Fibroblast of skin of right quadriceps (primary cell): ENCODE measurements at regions not wholly inside any gene's neighbourhood (a gene's known extent, or its start where the extent isn't known, plus 50 kb on each side); places are given as distances from the start of the nearest gene placed in this dataset.
A peak's percentile ranks its signal among the peaks of the same experiment; 100 is the strongest.
"Not testable (repeated sequence)": the region's sequence is repeated elsewhere in the genome, so short reads cannot be mapped to it uniquely, and the experiment has no call there.

Source experiments
- DNase-seq: peaks from one replicate; pipeline ENCODE4 v3.0.0-alpha.2; 2013

DNA sequence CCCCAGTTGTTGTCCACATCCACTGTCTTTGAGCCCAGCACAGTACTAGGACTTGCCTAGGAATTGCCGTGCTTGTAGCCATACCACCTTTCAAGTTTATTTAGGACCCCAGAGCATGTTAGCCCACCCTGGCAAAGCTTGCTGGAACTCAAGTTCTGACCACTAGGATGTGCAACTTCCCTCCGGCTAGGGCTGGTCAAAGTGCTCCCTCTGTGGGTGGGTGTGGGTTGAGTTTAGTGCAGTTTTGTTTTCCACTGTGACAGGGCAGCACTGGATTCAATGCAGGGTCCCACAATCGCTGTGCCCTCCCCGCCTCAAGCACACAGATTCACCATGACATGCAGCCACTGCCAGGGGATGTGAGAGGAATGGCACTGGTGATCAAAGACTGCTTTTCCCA is 96.0 kb downstream of the RASGEF1B start:
- DNase-seq, result no peak

DNA sequence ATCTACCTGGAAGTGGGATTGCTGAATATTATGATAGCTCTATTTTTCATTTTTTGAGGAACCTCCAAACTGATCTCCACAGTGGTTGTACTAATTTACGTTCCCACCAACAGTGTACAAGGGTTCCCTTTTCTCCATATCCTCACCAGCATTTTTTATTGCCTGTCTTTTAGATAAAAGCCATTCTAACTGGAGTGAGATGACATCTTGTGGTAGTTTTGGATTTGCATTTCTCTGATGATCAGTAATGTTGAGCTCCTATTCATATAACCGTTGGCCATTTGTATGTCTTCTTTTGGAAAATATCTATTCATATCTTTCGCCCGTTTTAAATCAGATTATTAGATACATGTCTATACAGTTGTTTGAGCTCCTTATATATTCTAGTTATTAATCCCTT is 101.8 kb downstream of the RASGEF1B start:
- no peak for DNase-seq

DNA sequence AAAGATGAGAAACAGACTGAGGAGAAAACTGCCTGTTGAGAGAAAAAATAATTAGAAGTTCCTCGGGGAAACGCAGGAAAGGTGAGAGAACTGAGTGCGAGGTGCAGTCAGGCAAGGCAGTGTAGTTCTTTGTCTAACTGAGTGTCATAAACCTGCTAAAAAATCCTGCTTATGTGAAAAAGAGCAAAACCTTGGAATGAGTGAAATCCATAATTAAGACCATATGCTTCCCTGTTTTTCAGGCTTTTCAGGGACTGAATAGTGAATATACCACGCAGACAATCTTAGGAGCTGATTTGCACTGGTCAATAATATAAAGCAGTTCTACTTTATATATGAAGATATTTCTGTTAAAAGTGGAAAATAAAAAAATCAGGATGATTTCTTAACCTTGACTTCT is 104.9 kb downstream of the RASGEF1B start:
- DNase-seq, result peak; percentile 63

DNA sequence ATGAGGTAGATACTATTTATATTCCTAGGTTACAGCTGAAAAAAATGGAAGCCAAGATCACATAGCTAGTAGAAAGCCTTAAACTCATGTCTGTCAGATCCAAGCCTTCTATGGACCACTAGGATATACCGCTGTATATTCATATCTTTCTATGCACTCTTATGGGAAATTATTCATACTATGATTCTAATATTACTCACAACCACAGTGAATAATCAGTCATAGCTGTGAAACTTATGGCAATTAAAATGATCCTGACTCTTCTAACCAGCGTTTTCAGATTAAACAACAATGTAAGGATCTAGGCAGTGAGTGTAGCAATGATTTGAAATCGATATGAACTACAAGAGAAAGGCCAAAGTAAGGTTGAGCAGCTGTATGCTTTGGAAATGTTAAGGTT is 111.0 kb downstream of the RASGEF1B start:
- DNase-seq, result peak; percentile 80

DNA sequence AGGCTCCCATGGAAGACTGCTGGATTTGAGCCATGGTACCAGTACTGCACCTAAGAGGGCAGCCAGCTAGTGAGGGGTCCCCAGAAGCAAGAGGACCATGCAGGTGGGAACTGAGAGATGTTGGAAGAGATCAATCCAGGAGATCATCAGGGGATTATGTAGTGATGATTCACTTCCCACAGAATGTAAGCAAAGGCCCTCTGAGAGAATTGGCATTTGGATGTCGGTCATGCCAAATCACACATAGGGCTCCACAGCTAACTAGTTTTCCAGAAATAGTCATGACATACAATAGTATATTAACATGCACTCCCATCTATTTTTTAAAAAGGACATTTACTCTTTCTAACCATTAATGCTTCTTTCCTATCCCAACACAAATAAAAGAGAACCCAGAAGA is 112.5 kb downstream of the RASGEF1B start:
- DNase-seq, result peak; percentile 79

DNA sequence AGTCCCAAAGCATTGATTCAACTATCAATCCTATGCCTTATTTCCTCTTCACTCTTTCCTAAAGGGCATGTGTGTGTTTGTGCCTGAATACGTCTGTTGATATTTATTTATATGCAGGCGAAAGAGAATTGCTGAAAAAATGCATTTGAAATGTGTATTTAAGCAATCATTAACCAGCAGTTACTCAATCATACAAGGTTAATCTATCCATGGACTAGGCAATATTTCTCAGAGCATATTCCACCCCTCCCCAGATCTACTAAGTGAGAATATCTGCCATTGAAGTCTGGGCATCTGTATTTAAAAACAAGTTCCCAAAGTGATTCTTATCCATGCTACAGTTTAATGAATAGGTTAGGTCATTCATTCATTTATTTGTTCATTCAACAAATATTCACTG is 113.6 kb downstream of the RASGEF1B start:
- DNase-seq, result no peak

DNA sequence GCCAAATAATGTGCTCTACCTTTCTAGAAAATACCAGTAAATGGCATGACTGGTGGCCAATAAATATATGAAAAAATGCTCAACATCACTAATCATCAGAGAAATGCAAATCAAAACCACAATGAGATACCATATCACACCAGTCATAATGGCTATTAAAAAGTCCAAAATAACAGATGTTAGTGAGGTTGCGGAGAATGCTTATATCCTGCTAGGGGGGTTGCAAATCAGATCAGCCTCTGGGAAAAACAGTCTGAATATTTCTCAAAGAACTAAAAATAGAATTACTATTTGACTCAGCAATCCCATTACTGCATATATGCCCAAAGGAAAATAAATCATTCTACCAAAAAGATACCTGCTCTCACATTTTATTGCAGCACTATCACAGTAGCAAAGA is 115.1 kb downstream of the RASGEF1B start:
- peak; percentile 91 for DNase-seq

DNA sequence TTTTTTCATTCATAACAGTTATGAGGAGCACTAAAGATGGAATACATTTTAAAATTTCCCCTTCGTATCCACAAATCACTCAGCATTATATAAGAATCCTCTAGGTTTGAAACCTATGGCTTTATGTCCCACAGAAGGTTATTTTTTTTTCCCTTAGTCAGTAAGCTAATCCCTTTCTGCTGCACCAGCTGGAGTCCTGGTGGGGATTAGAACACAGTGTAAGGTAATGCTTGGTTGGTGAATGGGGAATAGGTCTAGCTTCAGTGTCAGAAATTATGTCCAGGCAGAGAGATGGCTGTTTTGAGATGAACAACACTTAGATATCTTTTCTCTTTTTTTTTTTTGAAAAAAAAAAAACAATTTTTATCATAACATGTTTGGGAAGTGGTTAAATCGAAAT is 116.6 kb downstream of the RASGEF1B start:
- DNase-seq, result no peak

DNA sequence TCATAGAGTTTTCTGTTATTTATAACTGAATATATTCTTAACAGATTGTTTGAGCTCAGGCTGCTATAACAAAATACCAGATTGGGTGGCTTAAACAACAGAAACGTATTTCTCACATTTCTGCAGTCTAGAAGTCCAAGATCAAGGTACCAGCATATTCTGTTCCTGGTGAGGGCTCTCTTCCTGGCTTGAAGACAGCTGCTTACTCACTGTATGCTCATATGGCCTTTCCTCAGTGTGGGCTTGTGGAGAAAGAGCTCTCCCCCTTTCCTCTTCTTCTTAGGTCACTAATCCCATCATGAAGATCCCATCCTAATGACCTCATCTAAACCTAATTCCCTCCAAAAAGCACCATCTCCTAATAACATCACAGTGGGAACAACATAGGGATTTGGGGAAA is 117.8 kb downstream of the RASGEF1B start:
- peak; percentile 76 for DNase-seq

DNA sequence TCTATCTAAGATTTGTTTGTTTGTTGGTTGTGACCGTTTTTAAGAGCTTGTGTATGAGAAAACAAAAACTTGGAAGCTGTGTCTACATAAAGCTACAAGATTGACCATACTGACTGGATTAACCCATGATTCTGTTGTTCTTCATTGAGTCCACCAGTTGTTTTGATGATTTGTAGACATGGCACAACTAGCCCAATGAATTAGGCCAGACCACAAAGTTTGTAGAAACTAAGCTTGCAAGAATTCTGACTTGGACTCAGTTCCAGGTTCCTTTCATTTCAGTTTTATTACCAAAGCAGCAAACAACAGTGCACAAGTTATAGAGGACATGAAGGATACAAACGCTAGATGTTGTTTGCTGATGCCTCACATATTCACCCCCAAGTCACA is 119.3 kb downstream of the RASGEF1B start:
- DNase-seq, result peak; percentile 77

DNA sequence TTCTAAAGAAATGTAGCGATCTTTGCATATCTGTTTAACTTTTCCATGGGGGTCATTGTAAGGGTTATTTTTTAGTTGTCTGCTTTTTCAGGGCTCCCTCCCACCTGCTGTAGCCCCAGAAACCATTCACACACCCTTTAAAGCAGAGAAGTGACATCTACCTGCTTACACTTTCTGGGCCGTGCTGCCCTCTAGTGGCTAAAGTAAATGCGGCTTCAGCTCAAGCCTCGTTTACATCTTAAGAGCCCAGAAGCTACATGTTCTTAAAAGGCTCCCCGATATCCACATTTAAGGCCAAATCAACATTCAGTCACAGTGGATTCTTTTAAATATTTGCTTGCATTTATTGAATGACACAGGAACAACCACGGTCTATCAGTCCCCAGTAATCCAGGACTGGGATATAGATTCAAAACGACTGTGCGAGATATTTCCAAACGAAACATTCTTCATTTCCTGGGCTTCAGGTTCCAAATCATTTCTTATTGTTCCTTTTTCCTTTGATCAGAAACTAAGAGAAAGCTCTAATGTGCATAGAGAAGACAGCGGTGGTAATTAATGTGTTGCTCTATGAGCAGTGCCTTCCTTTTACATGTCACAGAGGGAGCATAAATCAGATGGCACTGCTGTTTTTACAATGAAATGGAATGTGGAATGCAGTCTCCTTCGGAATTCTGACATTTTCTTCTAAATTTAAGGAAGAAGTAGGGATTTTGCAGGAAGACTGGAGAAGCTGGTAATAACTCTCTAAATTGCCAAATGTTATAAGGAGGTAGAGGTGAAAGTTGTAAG is 119.9 kb downstream of the RASGEF1B start:
- peak; percentile 75 for DNase-seq

DNA sequence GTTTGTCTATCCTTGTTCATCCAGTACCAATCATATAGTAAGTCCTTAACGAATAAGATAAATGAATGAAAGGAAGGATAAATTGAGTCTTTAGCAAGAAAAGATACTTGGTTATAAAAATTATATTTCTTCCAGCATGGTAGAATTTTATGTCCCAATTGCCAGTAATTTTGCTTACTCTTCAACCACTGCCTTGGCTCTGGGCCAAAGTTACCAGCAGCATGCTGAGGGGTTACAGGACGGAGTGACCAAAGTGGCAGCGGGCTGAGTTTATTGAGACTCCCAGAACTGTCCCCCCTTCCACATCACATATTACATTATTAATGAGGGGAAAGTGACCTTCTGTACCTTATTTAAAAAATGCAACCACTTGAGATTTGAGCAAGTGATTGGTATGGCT is 121.7 kb downstream of the RASGEF1B start:
- DNase-seq, result no peak

DNA sequence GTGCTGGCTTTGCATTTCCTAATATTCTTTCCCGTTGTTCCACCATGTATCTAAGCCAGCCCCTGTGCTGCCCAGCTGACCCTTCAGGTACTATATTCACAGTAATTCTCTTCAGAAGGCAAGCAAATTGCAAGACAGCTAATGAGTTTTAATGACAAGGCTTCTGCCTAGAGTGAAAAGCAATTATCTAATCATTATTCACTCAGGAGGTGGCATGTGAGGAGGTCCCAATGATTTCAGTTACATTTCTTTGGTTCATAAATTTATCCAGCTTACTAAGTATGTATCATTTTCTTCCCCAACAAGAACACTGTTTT is 123.0 kb downstream of the RASGEF1B start:
- no peak for DNase-seq

DNA sequence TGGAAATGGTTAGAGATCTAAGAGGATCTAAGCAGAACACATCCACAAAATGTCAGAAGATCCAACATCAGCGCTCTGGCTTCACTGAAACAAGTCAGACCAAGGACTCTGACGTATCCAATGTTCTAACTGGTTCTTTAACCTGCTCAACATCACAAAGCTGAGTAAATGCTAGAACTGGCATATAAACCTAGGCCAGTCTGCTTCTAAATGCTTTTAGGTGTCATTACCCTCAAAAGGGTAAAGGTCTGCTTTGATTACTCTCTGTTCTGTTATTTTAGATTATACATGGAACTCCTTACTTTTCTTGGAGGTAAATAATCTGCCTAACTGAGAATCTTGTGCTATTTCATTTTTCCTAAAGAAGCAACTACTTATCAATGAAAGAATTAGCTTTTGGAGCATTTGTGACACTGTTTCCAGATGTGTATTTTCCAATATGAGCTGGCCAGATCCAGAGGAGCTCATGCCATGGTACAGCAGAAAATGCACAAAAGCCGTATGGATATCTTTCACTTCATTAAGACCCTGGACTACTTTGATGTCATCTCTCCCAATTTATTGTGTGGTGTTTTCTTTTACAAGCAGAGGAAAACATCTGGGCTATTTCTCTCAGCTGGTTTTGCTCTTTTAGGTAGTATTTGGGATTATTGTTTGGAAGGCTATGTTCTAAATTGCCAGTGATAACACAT is 123.5 kb downstream of the RASGEF1B start:
- no peak for DNase-seq

DNA sequence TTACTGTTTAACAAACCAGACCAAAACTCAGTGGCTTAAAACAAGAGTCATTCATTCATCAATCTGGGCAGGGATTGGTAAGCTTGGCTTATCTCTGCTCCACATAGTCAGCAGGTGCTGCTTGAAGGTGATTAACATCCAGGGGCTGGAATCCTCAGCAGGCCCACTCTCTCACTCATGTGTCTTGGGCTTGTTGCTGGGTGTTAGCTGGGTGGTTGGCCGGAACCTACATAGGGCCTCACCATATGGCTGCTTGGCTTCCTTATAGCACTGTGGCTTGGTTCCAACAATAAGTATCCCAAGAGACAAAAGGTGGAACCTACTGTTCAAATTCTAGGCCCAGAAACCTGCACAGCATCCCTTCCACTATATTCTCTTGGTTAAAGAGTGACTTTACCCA is 125.0 kb downstream of the RASGEF1B start:
- DNase-seq, result no peak

DNA sequence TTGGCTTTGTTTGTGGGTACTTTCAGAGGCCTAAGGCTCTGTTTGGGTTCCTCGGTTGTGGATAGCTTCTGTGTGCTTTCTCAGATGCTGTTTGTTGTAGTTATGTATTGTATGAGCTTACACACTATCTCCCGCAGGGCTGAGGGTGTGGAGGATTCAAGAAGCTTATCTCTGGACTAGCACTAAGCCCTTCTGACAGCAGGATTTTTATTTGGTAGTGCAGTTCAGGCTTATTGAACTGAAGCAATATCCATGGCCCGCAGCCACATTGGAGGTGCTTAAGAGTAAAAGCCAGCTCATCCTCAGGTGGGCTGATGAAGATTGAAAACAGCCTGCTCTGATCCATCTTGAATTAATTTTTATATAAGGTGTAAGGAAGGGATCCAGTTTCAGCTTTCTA is 128.2 kb downstream of the RASGEF1B start:
- DNase-seq, result no peak

DNA sequence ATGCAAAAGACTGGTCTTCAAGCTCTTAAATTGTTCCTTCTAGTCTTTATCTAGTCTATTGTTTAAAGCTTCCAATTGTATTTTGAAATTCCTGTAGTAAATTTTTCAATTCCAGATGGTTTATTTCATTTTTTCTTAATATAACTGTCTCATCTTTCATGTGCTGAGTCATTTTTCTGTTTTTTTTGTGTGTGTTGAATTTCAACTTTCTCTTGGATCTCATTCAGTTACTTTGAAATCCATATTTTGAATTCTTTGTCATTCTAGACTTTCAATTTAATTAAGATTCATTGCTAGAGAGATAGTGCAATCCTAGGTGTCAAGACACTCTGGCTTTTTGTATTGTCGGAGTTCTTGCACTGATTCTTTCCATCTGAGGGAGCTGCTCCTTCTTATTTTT is 128.0 kb upstream of the PRKG2 start:
- DNase-seq, result no peak

DNA sequence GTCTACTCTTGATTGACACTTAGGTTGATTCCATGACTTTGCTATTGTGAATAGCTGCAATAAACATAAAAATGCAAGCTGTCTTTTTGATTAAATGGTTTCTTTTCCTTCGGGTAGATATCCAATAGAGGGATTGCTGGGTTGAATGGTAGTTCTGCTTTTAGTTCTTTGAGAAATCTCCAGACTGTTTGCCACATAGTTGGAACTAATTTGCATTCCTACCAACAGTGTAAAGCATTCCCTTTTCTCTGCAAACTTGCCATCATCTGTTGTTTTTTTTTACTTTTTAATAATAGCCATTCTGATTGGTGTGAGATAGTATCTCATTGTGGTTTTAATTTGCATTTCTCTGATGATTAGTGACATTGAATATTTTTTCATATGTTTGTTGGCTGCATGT is 122.2 kb upstream of the PRKG2 start:
- no peak for DNase-seq

DNA sequence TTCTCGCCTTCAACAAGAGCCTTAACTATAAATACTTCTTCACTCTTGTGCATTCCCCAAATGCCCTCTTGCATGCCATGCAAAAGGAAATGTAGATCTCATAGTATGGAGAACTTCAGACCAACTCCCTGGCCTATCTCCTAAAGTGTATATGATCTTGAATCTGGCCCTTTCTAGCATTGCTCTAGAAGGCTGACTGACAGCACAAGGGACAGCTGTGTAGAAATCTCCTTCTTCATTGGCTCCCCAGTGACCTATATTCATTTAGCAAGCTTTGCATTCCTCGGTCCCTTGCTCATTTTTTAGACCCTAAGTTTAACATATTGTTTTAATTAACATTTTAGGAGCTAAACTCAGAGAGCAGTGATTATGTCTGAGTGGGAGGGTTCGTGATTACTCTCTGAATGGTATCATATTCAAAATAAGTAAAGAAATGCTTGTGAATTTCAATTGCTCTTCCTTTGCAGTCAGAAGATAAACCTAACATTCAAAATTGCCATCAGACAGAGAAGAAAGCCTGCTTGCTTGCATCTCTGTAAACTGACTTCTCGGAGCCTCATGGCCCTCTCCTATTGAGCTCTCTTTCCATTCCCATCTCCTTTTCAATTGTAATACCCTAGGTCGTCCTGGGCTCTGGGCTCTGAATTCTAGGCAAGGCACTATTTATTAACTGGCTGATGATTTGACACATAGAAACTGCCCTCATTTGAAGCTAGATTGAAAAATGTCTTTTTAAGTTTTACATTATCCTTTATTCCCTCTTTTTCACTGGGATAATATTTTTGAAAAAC is 120.3 kb upstream of the PRKG2 start:
- peak; percentile 90 for DNase-seq

DNA sequence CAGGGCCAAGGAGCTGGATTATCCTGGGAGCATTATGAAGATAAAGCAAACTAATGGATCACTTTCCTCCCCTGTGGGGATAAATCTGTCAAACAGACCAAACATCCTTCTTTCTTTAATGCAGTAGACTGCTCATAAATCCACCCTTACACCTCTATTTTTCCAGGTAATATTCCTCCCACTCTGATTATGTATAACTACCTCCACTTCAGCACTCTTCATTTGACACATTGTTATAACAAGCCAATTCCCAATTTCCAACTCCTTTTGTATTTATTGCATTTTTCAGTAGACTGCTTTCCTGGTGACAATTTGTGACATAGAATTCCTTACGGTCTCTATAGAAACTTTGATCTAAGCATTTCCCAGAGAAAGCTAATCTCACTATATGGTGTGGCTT is 115.0 kb upstream of the PRKG2 start:
- no peak for DNase-seq

DNA sequence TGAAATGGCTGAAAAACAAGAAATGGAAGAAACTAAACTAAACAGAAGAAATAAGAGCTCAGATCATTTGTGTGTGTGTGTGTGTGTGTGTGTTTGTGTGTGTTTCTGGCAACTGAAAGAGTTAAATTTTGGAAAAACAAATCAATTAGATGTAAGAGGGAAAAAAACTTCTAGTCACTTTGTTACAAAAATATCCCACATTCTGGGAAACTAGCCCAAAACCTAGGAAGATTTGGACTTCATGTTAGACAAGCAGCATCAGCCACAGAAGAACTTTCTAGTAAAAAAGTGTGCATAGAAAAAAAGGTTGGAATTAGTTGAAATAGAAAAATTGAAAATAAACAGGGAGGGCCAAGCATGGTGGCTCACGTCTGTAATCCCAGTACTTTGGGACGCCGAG is 111.6 kb upstream of the PRKG2 start:
- DNase-seq, result no peak

DNA sequence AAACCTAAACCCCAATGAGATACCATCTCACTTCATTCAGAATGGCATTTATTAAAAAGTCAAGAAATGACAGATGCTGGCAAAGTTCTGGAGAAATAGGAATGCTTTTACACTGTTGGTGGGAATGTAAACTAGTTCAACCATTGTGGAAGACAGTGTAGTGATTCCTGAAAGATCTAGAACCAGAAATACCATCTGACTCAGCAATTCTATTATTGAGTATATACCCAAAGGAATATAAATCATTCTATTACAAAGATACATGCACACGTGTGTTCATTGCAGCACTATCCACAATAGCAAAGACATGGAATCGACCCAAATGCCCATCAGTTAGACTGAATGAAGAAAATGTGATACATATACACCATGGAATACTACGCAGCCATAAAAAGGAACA is 109.6 kb upstream of the PRKG2 start:
- DNase-seq, result not testable (repeated sequence)

DNA sequence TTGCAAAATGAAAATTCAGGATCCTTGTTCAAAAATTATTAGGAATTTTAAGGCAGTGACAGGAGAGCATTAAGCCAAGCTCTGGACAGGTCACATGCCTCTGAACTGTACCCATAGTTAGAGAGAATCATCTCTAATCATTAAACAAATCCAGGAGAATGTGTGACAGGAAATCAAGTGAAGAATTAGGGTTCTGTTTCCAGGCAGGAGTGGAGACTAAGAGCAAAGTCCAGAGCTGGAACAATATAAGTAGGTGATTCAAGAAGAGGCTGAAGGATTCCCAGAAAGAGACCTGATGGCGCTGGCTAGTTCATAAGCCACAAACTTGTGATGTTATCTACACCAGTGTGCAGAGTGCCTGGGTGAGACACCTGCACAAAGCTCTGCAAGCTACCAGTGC is 104.6 kb upstream of the PRKG2 start:
- DNase-seq, result no peak

DNA sequence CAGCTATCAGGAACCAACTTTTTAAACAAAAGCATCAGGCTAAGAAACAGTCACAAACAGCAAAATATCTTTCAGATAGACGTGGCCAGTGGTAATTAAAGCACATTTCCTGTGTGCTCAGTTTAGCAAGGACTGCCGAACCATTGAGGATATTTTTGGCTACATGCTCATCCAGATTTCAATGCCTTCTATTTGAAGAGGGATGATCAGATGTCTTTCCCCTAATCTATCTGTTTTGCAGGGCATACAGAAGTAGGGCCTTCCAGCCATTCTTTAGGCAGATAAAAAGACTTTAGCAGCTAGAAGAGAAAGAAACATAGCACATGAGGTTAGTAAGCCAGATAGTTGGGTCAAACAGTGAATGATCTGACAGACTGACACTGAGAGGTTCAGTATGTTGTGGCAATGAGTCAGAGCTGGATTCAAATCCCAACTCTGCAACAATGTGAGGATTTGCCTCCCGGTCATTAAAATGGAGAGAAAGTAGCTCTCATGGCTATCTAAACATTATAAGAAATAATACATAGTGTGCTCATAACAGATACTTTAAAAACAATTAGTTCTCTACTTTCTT is 100.0 kb upstream of the PRKG2 start:
- DNase-seq, result peak; percentile 60
